SHP77 (cell line): ENCODE measurements at regions not wholly inside any gene's neighbourhood (a gene's known extent, or its start where the extent isn't known, plus 50 kb on each side); places are given as distances from the start of the nearest gene placed in this dataset.
"Not testable (repeated sequence)": the region's sequence is repeated elsewhere in the genome, so short reads cannot be mapped to it uniquely, and the experiment has no call there.

Experiments
- DNase-seq, 2 experiments: peaks; one replicate each; lab custom pipeline; 2025; lab: John Stamatoyannopoulos, UW

DNA sequence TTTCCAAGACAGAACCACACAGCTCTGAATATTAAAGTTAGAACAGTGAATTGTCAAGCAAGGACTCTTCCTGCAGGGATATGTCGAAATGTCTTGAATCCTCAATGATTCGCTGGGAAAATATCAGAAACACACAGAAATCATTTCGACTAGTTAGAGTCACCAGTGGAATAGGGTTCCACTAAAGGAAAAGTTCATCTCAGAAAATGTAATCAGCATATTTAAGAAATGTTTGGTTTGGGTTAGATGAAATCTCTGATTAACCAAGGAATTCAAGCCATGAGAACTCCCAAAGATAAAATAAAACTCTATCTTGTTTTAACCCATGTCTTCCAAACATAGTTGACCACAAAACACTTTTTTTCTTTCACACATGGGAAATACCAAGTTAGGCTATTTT is 621.0 kb upstream of the NRSN1 start:
- DNase-seq, result no peak

DNA sequence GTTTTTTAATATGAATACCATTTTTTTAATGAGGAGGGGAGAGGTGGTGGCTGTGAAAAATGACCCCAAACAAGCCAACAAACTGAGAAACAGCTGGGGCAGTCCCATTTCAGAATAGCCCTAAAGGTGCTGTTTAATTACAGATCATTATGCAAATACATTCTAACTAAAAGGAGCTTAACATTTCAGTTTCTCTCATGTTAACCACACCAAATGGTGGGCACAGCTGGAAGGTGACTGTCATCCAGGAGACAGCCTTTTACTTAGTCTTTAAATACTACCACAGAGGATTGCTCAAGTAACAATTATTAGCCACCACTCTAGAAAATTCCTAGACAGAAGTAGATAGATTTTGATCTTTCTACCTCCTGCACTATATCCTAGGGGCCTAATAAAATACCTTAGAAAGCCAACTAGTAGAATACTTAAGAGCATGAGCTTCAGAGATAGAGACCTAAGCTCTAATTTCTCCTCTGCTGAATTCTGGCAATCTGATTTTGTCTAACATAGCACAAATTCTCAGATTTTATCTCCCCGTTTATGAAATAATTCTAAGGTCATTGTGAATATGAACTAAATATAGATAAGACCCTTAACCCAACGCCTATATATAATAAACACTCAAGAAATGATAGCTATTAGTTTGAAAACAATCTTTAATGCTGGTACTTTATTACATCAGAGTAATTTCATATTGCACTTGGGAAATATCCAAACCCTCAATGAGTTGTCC is 615.1 kb upstream of the NRSN1 start:
- no peak for DNase-seq

DNA sequence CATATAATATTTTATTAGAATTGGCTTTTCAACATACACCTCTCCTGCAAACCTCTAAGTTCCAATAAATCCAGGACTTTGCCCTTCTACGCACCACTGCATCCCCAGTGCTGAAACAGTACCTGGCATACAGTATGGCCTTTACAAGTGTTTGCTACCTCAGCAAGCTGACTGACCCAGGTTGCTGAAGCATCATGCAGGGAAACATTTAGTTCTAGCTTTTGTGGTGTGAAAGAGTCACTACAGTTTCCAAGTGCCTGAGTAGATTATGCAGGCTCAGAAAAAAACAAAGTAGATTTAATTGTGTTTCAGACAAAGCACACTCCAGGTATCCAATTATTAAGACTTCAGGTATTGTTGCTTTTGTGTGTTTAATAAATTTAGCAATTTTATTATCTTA is 614.2 kb upstream of the NRSN1 start:
- no peak for DNase-seq

- no peak for DNase-seq
Measured at GRCh38 chr6:23518294-23518693, 607.7 kb upstream of the NRSN1 start.

GRCh38 chr6:23522792-23523547 is 603.0 kb upstream of the NRSN1 start:
- DNase-seq, result no peak

DNA sequence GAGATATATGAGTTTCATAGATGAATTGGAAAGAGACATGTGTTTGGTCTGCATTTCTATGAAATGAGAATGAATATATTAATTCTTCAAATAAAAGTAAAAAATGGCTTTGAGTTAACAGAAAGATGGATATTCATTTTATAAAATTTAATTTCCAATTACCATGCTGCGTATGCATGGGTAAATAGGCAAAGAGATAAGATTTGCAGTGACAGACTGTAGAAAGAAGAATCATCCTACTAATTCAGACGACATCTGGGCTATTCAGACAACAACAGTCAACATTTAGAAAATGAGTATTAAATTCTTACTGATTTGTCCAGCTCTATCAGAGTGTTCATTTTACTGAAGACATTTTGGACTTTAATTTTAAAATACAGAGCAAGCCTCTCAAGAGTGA is 602.2 kb upstream of the NRSN1 start:
- DNase-seq, result no peak

GRCh38 chr6:23524548-23524947 is 601.5 kb upstream of the NRSN1 start:
- DNase-seq, result no peak

GRCh38 chr6:23526526-23526925 is 599.5 kb upstream of the NRSN1 start:
- DNase-seq, result no peak

DNA sequence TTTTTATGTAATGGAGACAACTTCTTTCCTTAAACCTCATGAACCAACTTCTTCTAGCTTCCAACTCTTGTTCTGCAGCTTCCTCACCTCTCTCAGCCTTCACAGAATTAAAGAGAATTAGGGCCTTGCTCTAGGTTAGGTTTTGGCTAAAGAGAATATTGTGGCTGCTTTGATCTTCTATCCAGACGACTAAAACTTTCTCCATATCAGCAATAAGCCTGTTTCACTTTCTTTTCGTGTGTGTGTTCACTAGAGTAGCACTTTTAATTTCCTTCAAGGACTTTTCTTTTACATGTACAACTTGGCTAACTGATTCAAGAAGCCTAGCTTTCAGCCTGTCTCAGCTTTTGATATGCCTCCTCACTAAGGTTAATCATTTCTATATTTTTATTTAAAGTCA is 596.1 kb upstream of the NRSN1 start:
- no peak for DNase-seq

DNA sequence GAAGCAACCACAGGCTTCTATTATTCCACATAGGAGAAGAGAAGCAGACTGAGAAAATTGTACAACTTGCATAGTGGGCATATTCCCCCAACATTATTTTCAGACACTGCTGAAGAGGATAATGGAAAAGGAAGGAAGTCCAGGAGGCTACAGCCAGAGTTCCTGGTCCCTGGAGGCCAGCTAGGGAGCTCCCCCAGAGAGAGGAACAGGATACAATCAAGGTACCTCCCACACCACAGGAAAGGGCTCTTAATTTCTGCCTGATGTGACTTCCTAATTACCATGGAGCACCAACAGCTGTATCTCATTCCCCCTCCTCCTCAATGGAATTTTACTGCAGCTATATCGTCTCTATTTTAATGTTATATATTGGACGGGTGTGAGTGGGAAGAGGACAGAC is 594.3 kb upstream of the NRSN1 start:
- DNase-seq, result no peak

DNA sequence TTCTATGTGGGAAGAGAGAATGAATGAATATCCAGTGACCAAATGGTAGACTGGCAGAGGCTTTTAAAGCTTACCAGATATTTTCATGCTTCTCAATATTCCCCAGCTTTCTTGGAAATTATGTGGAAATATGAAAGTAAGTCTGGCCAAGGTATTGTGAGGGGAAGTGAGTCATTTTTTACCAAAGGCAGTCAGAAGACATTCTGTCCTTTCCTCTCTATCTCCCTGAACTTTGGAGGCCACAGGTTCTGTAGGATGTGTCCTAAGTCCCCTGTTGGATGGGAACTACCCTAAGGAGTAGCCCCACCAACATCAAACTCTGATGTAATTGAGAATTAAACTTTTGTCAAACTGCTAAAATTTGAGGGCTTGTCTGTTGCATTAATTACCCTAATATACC is 593.8 kb upstream of the NRSN1 start:
- DNase-seq, result no peak

DNA sequence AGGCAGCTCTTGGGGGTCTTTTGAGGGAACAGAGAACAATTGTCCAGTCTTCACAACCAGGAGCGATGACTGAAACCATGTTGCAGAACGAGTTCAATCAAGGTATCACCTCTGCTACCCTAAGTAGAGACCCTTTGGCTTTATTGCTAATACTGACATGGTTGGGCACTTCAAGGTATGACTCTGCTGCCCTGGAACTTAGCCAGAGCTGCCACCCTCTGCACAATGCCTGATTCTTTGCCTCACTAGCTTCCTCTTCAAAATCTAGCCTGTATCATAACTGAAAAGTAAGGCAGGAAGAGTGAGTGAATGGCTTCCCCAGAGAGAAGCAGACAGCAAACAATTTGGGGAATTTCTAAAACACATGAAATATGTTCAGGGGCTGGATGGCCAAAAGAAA is 592.7 kb upstream of the NRSN1 start:
- DNase-seq, result no peak

DNA sequence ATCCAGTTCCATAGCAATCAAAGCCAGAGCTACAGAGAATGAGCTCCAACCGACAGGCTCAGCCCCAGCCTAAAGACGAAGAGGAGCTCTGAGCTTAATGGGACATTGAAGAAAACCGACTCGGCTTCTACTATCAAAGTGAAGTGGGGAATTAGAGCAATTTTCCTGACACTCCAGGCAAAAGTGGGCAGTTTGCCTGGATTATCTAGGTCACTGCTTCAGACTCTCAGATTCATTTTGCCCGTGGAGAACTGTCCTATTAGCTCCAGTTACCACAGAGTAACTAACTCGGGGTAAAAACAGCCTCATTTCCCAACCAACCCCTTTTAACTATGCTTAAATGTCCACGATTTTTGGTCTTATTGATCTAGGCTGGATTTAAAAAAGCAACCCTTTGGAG is 592.1 kb upstream of the NRSN1 start:
- no peak for DNase-seq

- DNase-seq, result no peak
Measured at GRCh38 chr6:23534351-23534750, 591.7 kb upstream of the NRSN1 start.

GRCh38 chr6:23535101-23535500 is 590.9 kb upstream of the NRSN1 start:
- no peak for DNase-seq

DNA sequence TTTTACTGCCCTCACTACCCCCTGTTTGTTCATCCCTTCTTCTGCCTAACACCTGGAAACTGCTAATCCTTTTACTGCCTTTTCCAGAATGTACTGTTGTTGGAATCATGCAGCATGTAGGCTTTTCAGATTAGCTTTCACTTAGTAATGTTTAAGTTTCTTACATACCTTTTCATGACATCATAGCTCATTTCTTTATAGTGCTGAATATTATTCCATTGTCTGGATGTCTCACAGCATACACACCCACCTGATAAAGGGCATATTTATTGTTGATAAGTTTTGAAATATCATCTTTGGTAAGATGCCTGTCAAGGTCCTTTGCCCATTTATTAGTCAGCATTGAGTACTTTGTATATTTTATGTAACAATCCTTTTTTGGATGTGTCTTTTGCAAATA is 588.2 kb upstream of the NRSN1 start:
- no peak for DNase-seq

GRCh38 chr6:23547851-23548250 is 578.2 kb upstream of the NRSN1 start:
- DNase-seq, result peak in 1 of 2 experiments; percentile 27

DNA sequence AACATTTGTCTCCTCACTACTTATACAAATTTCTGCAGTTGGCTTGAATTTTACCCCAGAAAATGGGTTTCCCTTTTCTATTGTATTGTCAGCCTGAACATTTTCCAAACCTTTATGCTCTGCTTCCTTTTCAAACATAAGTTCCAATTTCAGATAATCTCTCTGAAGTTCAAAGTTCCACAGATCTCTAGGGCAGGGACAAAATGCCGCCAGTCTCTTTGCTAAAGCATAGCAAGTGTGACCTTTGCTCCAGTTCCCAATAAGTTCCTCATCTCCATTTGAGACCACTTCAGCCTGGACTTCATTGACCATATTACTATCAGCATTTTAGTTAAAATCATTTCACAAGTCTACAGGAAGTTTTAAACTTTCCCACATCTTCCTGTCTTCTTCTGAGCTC is 571.1 kb upstream of the NRSN1 start:
- DNase-seq, result not testable (repeated sequence)

- DNase-seq, result no peak
Measured at GRCh38 chr6:23559587-23560343, 566.2 kb upstream of the NRSN1 start.

- DNase-seq, result no peak
Measured at GRCh38 chr6:23561732-23562131, 564.3 kb upstream of the NRSN1 start.

GRCh38 chr6:23562554-23562953 is 563.5 kb upstream of the NRSN1 start:
- DNase-seq, result no peak

DNA sequence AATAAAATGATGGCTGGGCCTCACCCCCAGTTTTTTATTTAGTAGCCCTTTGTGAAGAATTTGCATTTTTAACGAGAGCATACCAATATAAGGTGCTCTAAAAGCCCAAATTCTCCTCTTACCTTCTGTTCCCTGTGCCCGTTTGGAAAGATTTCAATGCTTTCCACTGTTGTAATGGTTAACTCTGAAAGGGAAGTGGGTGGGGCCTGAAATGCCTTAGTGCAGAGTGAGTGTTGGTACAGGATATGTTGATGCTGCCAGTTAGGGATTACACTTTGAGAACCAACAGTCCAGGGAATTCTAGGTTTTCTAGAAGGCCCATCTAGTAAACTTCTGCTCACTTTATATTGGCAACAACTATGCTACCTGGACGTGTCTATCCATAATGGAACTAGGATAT is 562.7 kb upstream of the NRSN1 start:
- no peak for DNase-seq

DNA sequence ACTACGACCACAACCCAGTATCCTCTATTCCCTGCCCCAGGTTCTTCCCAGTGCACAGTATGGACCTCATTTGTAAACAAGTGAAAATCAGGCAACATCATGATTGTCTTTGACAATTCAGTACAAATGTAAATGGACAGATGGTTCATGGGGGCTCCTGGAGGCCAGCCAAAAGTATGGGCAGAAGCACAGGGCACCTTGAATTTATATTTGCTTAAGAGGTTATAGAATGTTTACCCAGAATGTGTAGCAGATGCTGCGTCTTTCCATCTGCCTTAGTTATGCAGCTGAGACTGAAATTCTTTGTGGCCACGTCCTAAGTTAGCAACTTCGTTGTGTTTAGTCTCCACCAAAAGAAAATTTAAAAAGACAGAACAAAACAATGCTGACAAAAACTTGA is 559.6 kb upstream of the NRSN1 start:
- peak; percentile 51 to 68 for DNase-seq
